Choroid plexus epithelial cell (primary cell): ENCODE measurements at regions not wholly inside any gene's neighbourhood (a gene's known extent, or its start where the extent isn't known, plus 50 kb on each side); places are given as distances from the start of the nearest gene placed in this dataset.

Experiments
- DNase-seq: peaks from one replicate; pipeline ENCODE4 v3.0.0-alpha.2; 2010; ENCODE audit warnings: low read depth
- H3K4me3 ChIP-seq: 2 replicates; pipeline ENCODE4 v1.5.1; 2011; ENCODE audit warnings: low read depth, mild to moderate bottlenecking, control low read depth, low read length, moderate library complexity
- CTCF ChIP-seq: conservative IDR thresholded peaks from 2 replicates; pipeline ENCODE4 v1.5.1; 2011; ENCODE audit warnings: low read depth, mild to moderate bottlenecking, control low read depth, inconsistent platforms, low read length, moderate library complexity

DNA sequence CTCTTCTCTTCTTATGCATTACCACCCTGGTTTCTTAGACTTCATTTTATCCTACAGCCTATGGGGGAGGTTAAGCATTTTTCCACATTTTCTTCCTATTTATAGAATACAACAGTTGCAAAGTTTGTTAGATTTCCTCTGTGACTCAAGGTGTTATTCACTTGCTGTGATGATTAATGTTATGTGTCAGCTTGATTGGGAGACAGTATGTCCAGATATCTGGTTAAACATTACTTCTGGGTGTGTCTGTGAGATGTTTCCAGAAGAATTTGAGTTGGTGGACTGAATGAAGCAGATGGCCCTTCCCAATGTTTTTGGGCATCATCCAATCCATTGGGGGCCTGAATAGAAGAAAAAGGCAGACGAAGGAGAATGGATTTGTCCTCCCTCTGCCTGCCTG lies 131.3 kb downstream of the C6orf118 start:
- no peak for TF ChIP-seq CTCF
- no peak overlapping the region for H3K4me3 ChIP-seq
- DNase-seq: no peak

- no peak for TF ChIP-seq CTCF
- no peak overlapping the region for H3K4me3 ChIP-seq
- DNase-seq: no peak
These were observed 135.9 kb downstream of the C6orf118 start for GRCh38 chr6:165173484-165173883.

- TF ChIP-seq CTCF: no peak
- H3K4me3 ChIP-seq: no peak overlapping the region
- DNase-seq: no peak
These were observed 141.5 kb downstream of the C6orf118 start for GRCh38 chr6:165167861-165168260.

DNA sequence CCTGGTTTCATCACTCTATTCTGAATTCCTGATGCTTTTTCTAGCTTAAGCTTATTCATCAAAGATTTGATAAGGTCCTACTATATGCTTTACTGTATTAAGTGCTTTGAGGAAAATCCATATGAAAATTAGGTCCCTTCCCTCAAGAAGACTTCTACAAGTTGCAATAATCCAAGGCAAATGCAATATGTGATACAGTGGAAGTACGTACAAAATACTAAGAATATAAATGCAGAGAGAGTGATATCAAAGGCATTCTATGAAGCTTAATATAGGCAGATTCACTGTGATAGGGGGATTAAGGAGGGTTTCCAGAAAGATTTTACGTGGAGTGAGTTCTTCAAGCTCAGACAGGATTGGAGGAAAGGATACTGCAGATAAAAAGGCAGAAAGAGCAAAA lies 142.1 kb downstream of the C6orf118 start:
- no peak overlapping the region for H3K4me3 ChIP-seq
- no peak for TF ChIP-seq CTCF
- DNase-seq: no peak

DNA sequence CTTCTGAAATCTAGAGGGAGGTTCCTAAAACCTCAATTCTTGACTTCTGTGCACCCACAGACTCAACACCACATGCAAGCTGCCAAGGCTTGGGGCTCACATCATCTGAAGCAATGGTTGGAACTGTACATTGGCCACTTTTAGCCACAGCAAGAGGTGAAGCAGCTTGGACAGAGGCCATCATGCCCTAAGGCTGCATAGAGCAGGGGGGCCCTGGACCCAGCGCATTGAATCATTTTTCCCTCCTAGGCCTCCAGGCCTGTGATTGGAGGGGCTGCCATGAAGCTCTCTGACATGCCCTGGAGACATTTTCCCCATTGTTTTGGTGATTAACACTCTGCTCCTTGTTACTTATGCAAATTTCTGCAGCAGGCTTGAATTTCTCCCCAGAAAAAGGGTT lies 145.9 kb downstream of the C6orf118 start:
- H3K4me3 ChIP-seq: no peak overlapping the region
- TF ChIP-seq CTCF: no peak
- no peak for DNase-seq

DNA sequence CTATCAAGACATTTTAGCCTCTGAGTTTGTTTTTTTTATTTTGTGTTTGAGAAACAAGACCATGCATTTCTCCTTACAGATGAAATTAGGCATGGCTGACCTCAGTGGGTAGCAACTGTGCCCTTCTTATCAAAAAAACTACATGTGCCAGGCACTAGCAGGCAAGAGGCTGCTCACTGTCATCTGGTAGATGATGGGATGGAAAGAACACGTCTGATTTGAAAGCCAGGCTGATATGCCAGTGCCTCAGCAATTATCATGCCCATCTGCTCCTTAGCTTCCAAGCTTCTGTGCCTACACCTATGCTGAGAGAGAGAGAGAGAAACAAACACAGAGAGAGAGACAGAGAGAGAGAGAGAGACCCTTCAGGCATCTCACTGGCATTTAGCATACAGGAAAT lies 149.9 kb downstream of the C6orf118 start:
- H3K4me3 ChIP-seq: no peak overlapping the region
- DNase-seq: no peak
- no peak for TF ChIP-seq CTCF

- no peak for DNase-seq
- no peak for TF ChIP-seq CTCF
- no peak overlapping the region for H3K4me3 ChIP-seq
These were observed 162.9 kb downstream of the C6orf118 start for GRCh38 chr6:165146456-165146855.
